HCT116 (cell line): ENCODE measurements at regions not wholly inside any gene's neighbourhood (a gene's known extent, or its start where the extent isn't known, plus 50 kb on each side); places are given as distances from the start of the nearest gene placed in this dataset.

Experiments used
- CBX3 ChIP-seq: IDR thresholded peaks from 2 replicates; pipeline ENCODE4 v1.6.1; 2012; ENCODE audit warnings: low read depth
- CTCF ChIP-seq, 3 experiments: fragments of 200-600 bp in 1 of 3; sonication (generic) in 1 of 3; IDR thresholded peaks in 2 of 3; conservative IDR thresholded peaks in 1 of 3; 2 replicates each; pipeline ENCODE4 v1.5.1; 2012 to 2017; ENCODE audit warnings: low read depth in 2 of 3, low read length in 2 of 3, antibody characterized with exemption in 1 of 3, borderline replicate concordance in 1 of 3, control low read depth in 1 of 3, mild to moderate bottlenecking in 1 of 3, mixed read lengths in 1 of 3, mixed run types in 1 of 3, moderate library complexity in 1 of 3; ENCODE audit not compliant: insufficient read depth in 1 of 3
- ELF1 ChIP-seq: IDR thresholded peaks from 2 replicates; pipeline ENCODE4 v1.6.1; 2012; ENCODE audit warnings: low read depth, borderline replicate concordance
- FOSL1 ChIP-seq: IDR thresholded peaks from 2 replicates; pipeline ENCODE4 v1.6.1; 2012; ENCODE audit warnings: low read depth
- POLR2A ChIP-seq: IDR thresholded peaks from 2 replicates; pipeline ENCODE4 v1.7.0; 2011; ENCODE audit warnings: borderline replicate concordance; ENCODE audit not compliant: insufficient read depth, insufficient read length; ENCODE audit errors: extremely low read depth
- YY1 ChIP-seq: IDR thresholded peaks from 2 replicates; pipeline ENCODE4 v1.6.1; 2011; ENCODE audit warnings: low read length, low read depth, moderate library complexity, mild to moderate bottlenecking; ENCODE audit not compliant: insufficient replicate concordance; ENCODE audit errors: extremely low read depth
- ZBTB33 ChIP-seq: IDR thresholded peaks from 2 replicates; pipeline ENCODE4 v1.6.1; 2011; ENCODE audit warnings: mild to moderate bottlenecking, low read length, moderate library complexity; ENCODE audit not compliant: insufficient replicate concordance; ENCODE audit errors: extremely low read depth
- ZNF274 ChIP-seq: fragments of 200-500 bp; sonication (Bioruptor generic); IDR thresholded peaks from 2 replicates; pipeline ENCODE4 v1.6.1; 2014; ENCODE audit warnings: mild to moderate bottlenecking, low read depth, low read length, inconsistent platforms

DNA sequence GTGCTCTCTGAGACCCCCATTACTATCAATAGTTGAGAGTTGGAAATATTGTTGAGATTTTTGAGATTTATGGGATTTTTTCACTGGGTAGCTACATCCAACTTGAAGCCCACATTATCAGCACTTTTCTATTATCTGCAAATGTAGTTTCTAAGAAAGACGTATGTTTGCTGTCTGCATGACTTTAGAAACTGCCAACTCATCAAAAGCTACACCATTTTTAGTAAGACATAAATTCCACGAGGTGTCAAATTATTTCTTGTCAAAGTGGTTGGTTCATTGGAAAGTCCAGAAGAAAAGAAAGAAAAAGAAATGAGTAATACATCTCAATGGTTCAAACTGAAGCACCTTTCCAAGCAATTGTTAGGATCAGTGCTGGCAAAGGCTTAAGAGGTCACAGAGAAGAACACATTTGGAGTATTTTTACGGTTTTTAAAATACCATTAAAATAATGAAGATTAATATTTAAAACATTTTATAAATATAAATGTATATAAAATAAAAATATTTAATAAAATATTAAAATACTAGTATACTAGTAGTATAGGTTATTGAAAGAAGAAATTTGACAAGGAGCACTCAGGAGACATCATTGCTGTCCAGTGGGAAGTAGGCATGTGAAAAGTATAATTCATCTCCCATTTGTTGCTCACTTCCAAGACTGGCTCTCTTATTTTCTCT is 463.5 kb downstream of the TAFA4 start:
- TF ChIP-seq CTCF (IDR thresholded peaks at IDR 0.05 in 2 of 3, conservative IDR thresholded peaks at IDR 0.05 in 1 of 3; ENCODE audit: borderline replicate concordance in 1 of 3, insufficient read depth in 1 of 3, low read depth in 2 of 3, low read length in 2 of 3) (no peak), FOSL1 (no peak), ZNF274 (no peak), CBX3 (no peak), POLR2A (no peak), ZBTB33 (no peak), ELF1 (no peak), YY1 (no peak)
